Suprapubic skin (tissue), 4 donors: ENCODE measurements at regions not wholly inside any gene's neighbourhood (a gene's known extent, or its start where the extent isn't known, plus 50 kb on each side); places are given as distances from the start of the nearest gene placed in this dataset.

Experiments
- EP300 ChIP-seq: sonication (generic); formaldehyde crosslinking; IDR thresholded peaks from one replicate; pipeline ENCODE4 v1.6.1; 2017; ENCODE audit warnings: antibody characterized with exemption
- POLR2AphosphoS5 ChIP-seq, 3 donors: sonication (generic); formaldehyde crosslinking; IDR thresholded peaks; one replicate each; pipeline ENCODE4 v1.6.1; 2017; ENCODE audit warnings: antibody characterized with exemption in 3 of 3

DNA sequence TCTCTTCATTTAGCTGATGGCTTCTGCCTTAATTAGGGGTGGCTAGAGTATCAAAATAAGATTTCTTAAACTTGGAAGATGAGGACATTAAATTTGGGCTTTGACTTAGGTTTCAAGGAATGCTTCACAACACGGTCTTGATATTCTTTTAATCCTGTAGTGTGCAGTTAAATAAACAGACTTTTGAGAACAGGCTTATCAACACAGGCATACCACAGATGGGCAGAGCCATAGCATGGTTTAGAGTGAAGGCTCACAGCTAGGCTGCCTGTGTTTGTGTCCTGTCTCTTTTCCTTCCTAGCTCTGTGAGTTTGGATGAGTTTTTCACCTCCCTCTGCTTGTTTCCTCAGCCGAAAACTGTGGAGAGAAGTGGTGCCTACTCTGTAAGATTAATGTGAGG, 102.3 kb upstream of the IPO9 start:
- TF ChIP-seq EP300, result no peak
- no peak for TF ChIP-seq POLR2AphosphoS5 (IDR thresholded peaks at IDR 0.05)
